Panc1 (cell line): ENCODE measurements at regions not wholly inside any gene's neighbourhood (a gene's known extent, or its start where the extent isn't known, plus 50 kb on each side); places are given as distances from the start of the nearest gene placed in this dataset.

Source experiments
- ATAC-seq: fragments of 200-7000 bp; cut with Tn5 transposase; 2 replicates; pipeline ENCODE4 v1.9.1; 2020; ENCODE audit warnings: mild to moderate bottlenecking, moderate library complexity
- BruUV-seq: library from RNA; stranded (reverse); fragments of 400-500 nt; replicated peaks from 2 replicates; lab custom pipeline; 2021; lab: Mats Ljungman, UMichigan
- CTCF ChIA-PET: fragments of 300-600 bp; sonication (Branson Sonifier 250); formaldehyde crosslinking; loops from one replicate; lab custom pipeline; 2022; ENCODE audit warnings: antibody characterized with exemption; lab: Charles Lee
- POLR2A ChIA-PET: fragments of 300-600 bp; sonication (Branson Sonifier 250); formaldehyde crosslinking; loops from one replicate; lab custom pipeline; 2022; ENCODE audit warnings: antibody characterized with exemption; lab: Charles Lee
- DNase-seq: peaks from one replicate; pipeline ENCODE4 v3.0.0-alpha.2; 2010; ENCODE audit warnings: low read depth, low spot score
- H3K27ac ChIP-seq: 2 replicates; pipeline ENCODE4 v1.5.1; 2011; ENCODE audit warnings: mild to moderate bottlenecking, low read length, inconsistent platforms
- H3K27me3 ChIP-seq: fragments of 200-500 bp; sonication (Bioruptor generic); 2 replicates; pipeline ENCODE4 v1.6.0; 2014; ENCODE audit warnings: low read length, inconsistent platforms; ENCODE audit not compliant: control insufficient read depth, insufficient read depth
- H3K36me3 ChIP-seq: fragments of 200-500 bp; sonication (Bioruptor generic); 2 replicates; pipeline ENCODE4 v1.5.1; 2014; ENCODE audit warnings: inconsistent platforms, mild to moderate bottlenecking, low read length, moderate library complexity; ENCODE audit not compliant: control insufficient read depth, insufficient read depth
- H3K4me1 ChIP-seq: 2 replicates; pipeline ENCODE4 v1.5.1; 2011; ENCODE audit warnings: inconsistent platforms, mild to moderate bottlenecking, low read length, moderate library complexity; ENCODE audit not compliant: control insufficient read depth, insufficient read depth
- H3K4me3 ChIP-seq, 2 experiments: 2 replicates each; pipeline ENCODE4 v1.5.1; 2011 to 2012; ENCODE audit warnings: low read depth in 2 of 2, low read length in 2 of 2, mild to moderate bottlenecking in 2 of 2, inconsistent platforms in 1 of 2, moderate library complexity in 1 of 2
- H3K9me3 ChIP-seq: fragments of 200-500 bp; sonication (Bioruptor generic); 2 replicates; pipeline ENCODE4 v1.5.1; 2014; ENCODE audit warnings: low read depth, mild to moderate bottlenecking, inconsistent platforms, low read length, moderate library complexity; ENCODE audit not compliant: control insufficient read depth, insufficient read depth
- CTCF ChIP-seq: fragments of 450-650 bp; IDR thresholded peaks from 2 replicates; pipeline ENCODE4 v1.5.1; 2017; ENCODE audit warnings: mild to moderate bottlenecking
- POLR2AphosphoS5 ChIP-seq: IDR thresholded peaks from 2 replicates; pipeline ENCODE4 v1.6.1; 2012; ENCODE audit warnings: mild to moderate bottlenecking, low read depth, low read length, moderate library complexity
- REST ChIP-seq, 2 experiments: IDR thresholded peaks; 2 replicates each; pipeline ENCODE4 v1.6.1; 2011 to 2012; ENCODE audit warnings: low read depth in 2 of 2, control low read depth in 1 of 2, low read length in 1 of 2, mild to moderate bottlenecking in 1 of 2, moderate library complexity in 1 of 2; ENCODE audit not compliant: insufficient read depth in 1 of 2
- SIN3A ChIP-seq: IDR thresholded peaks from 2 replicates; pipeline ENCODE4 v1.6.1; 2012; ENCODE audit warnings: low read depth, mild to moderate bottlenecking, low read length, moderate library complexity, borderline replicate concordance; ENCODE audit not compliant: insufficient read depth
- TCF7L2 ChIP-seq: IDR thresholded peaks from 2 replicates; pipeline ENCODE4 v1.6.1; 2011; ENCODE audit warnings: mild to moderate bottlenecking, low read depth, low read length, inconsistent platforms
- in situ Hi-C: cut with HindIII; loops from 2 replicates; pipeline ENCODE4 v1.10.0; 2016; ENCODE audit warnings: low sequenced_read_pairs, low pct_unique_long_range_greater_than_20kb
- intact Hi-C: fragments of 100-400 bp; cut with micrococcal nuclease; formaldehyde crosslinking; loops from one replicate; pipeline ENCODE4 v1.10.0; 2022; ENCODE audit not compliant: unreplicated experiment

- ATAC-seq (no peak), DNase-seq (no peak)
- no peaks in the 10 kb centered on the region for H3K27me3 ChIP-seq
- ChIA-PET CTCF (no interaction called here), POLR2A (no interaction called here)
- no peaks in the 10 kb centered on the region for H3K36me3 ChIP-seq
- H3K27ac ChIP-seq, result no peak overlapping the region
- H3K9me3 ChIP-seq, result no peaks in the 10 kb centered on the region
- BruUV-seq, result no TSS peak
- H3K4me3 ChIP-seq, result no peak overlapping the region
- TF ChIP-seq POLR2AphosphoS5 (no peak), TCF7L2 (no peak), REST (IDR thresholded peaks at IDR 0.05; ENCODE audit: insufficient read depth in 1 of 2, low read depth in 2 of 2, low read length in 1 of 2) (no peak), CTCF (no peak), SIN3A (no peak)
- intact Hi-C loops, result no loop called here
- in situ Hi-C loops, result no loop called here
- no peaks in the 10 kb centered on the region for H3K4me1 ChIP-seq
Measured at GRCh38 chr7:124662937-124663336, 102.7 kb downstream of the GPR37 start.

- POLR2A ChIA-PET, result no interaction called here
- TF ChIP-seq SIN3A (no peak), POLR2AphosphoS5 (no peak), REST (IDR thresholded peaks at IDR 0.05; ENCODE audit: insufficient read depth in 1 of 2, low read depth in 2 of 2, low read length in 1 of 2) (no peak), CTCF (no peak), TCF7L2 (no peak)
- CTCF ChIA-PET, result interaction anchor here (0.7 kb wide), 1 partner anchor 8 kb away, joined by 3 read pairs; no protein-coding TSS in a partner anchor
- Histone ChIP-seq H3K27ac (no peak overlapping the region), H3K9me3 (no peaks in the 10 kb centered on the region), H3K36me3 (no peaks in the 10 kb centered on the region), H3K27me3 (no peaks in the 10 kb centered on the region), H3K4me3 (no peak overlapping the region), H3K4me1 (no peaks in the 10 kb centered on the region)
- BruUV-seq, result no TSS peak
- in situ Hi-C loops, result no loop called here
- intact Hi-C loops, result no loop called here
- no peak for DNase-seq
- ATAC-seq, result no peak
Measured at GRCh38 chr7:124662372-124662771, 103.2 kb downstream of the GPR37 start.
